Neural cell (in vitro differentiated cells): ENCODE measurements at regions not wholly inside any gene's neighbourhood (a gene's known extent, or its start where the extent isn't known, plus 50 kb on each side); places are given as distances from the start of the nearest gene placed in this dataset.

Experiments
- H2AFZ ChIP-seq: fragments of 200-600, 300-800 bp; sonication (generic), shearing (Covaris generic); 2 replicates; pipeline ENCODE4 v1.6.0; 2014; ENCODE audit warnings: low read depth, mild to moderate bottlenecking, antibody characterized with exemption, low read length, moderate library complexity
- H3F3A ChIP-seq: fragments of 200-600 bp; shearing (Covaris generic); 2 replicates; pipeline ENCODE4 v1.6.1; 2016; ENCODE audit warnings: mild to moderate bottlenecking, moderate library complexity, mixed read lengths, antibody characterized with exemption, low read length; ENCODE audit not compliant: insufficient read depth, poor library complexity, severe bottlenecking
- H3K27ac ChIP-seq: fragments of 200-600, 300-800 bp; sonication (generic), shearing (Covaris generic); 2 replicates; pipeline ENCODE4 v1.5.1; 2014; ENCODE audit warnings: mild to moderate bottlenecking, low read length, moderate library complexity
- H3K27me3 ChIP-seq: fragments of 300-800, 200-600 bp; sonication (generic), shearing (Covaris generic); 2 replicates; pipeline ENCODE4 v1.6.0; 2014; ENCODE audit warnings: mild to moderate bottlenecking, low read depth, low read length, moderate library complexity; ENCODE audit not compliant: insufficient read depth
- H3K36me3 ChIP-seq: fragments of 300-800, 200-600 bp; sonication (generic), shearing (Covaris generic); 2 replicates; pipeline ENCODE4 v1.5.1; 2014; ENCODE audit warnings: mild to moderate bottlenecking, antibody characterized with exemption, low read length, moderate library complexity; ENCODE audit not compliant: insufficient read depth
- H3K4me2 ChIP-seq: fragments of 300-800, 200-600 bp; sonication (generic), shearing (Covaris generic); 2 replicates; pipeline ENCODE4 v1.6.0; 2014; ENCODE audit warnings: mild to moderate bottlenecking, low read length
- H3K4me3 ChIP-seq: fragments of 300-800, 200-600 bp; sonication (generic), shearing (Covaris generic); 2 replicates; pipeline ENCODE4 v1.5.1; 2014; ENCODE audit warnings: mild to moderate bottlenecking, low read length, moderate library complexity
- H3K79me2 ChIP-seq: fragments of 200-600 bp; shearing (Covaris generic); replicated peaks from 2 replicates; pipeline ENCODE4 v1.6.0; 2014; ENCODE audit warnings: mild to moderate bottlenecking, low read length, moderate library complexity; ENCODE audit not compliant: insufficient read depth
- H3K9ac ChIP-seq: fragments of 300-800, 200-600 bp; sonication (generic), shearing (Covaris generic); 2 replicates; pipeline ENCODE4 v1.6.1; 2016; ENCODE audit warnings: mild to moderate bottlenecking, low read length, mixed read lengths
- H3K9me2 ChIP-seq: fragments of 200-600 bp; shearing (Covaris generic); 2 replicates; pipeline ENCODE4 v1.6.1; 2016; ENCODE audit warnings: mild to moderate bottlenecking, low read length, mixed read lengths; ENCODE audit not compliant: insufficient read depth
- H3K9me3 ChIP-seq: fragments of 200-600, 300-800 bp; sonication (generic), shearing (Covaris generic); 2 replicates; pipeline ENCODE4 v1.6.1; 2016; ENCODE audit warnings: mild to moderate bottlenecking, mixed run types, low read length, moderate library complexity, mixed read lengths
- H4K20me1 ChIP-seq: fragments of 200-600 bp; shearing (Covaris generic); 2 replicates; pipeline ENCODE4 v1.6.1; 2016; ENCODE audit warnings: mild to moderate bottlenecking, mixed run types; ENCODE audit not compliant: insufficient read depth
- CTCF ChIP-seq: fragments of 450-650 bp; IDR thresholded peaks from 2 replicates; pipeline ENCODE4 v1.5.1; 2014; ENCODE audit warnings: antibody characterized with exemption, mild to moderate bottlenecking, moderate library complexity; ENCODE audit not compliant: poor library complexity, severe bottlenecking
- EP300 ChIP-seq: fragments of 450-650 bp; conservative IDR thresholded peaks from 2 replicates; pipeline ENCODE4 v1.6.1; 2014; ENCODE audit warnings: antibody characterized with exemption, mild to moderate bottlenecking, moderate library complexity; ENCODE audit not compliant: poor library complexity, severe bottlenecking
- EZH2 ChIP-seq: fragments of 200-600, 300-800 bp; shearing (Covaris generic), sonication (generic); IDR thresholded peaks from 2 replicates; pipeline ENCODE4 v1.6.1; 2014; ENCODE audit warnings: antibody characterized with exemption, low read length, borderline replicate concordance, mild to moderate bottlenecking; ENCODE audit not compliant: insufficient read depth, poor library complexity, severe bottlenecking
- MXI1 ChIP-seq: fragments of 450-650 bp; conservative IDR thresholded peaks from 2 replicates; pipeline ENCODE4 v1.6.1; 2014; ENCODE audit warnings: antibody characterized with exemption, mild to moderate bottlenecking; ENCODE audit not compliant: poor library complexity, severe bottlenecking
- POLR2AphosphoS5 ChIP-seq: IDR thresholded peaks from 2 replicates; pipeline ENCODE4 v1.6.1; 2012
- RAD21 ChIP-seq: fragments of 450-650 bp; conservative IDR thresholded peaks from 2 replicates; pipeline ENCODE4 v1.6.1; 2014; ENCODE audit warnings: antibody characterized with exemption, mild to moderate bottlenecking, moderate library complexity
- REST ChIP-seq: IDR thresholded peaks from 2 replicates; pipeline ENCODE4 v1.6.1; 2012; ENCODE audit warnings: borderline replicate concordance
- SMC3 ChIP-seq: fragments of 450-650 bp; conservative IDR thresholded peaks from 2 replicates; pipeline ENCODE4 v1.6.1; 2014; ENCODE audit warnings: antibody characterized with exemption, mild to moderate bottlenecking, moderate library complexity; ENCODE audit not compliant: poor library complexity
- TAF1 ChIP-seq: IDR thresholded peaks from 2 replicates; pipeline ENCODE4 v1.6.1; 2012; ENCODE audit warnings: low read depth

GRCh38 chr15:58274885-58275284 lies 136.7 kb downstream of the AQP9 start:
- H3F3A ChIP-seq, result no peaks in the 10 kb centered on the region
- TF ChIP-seq CTCF (no peak), TAF1 (no peak), MXI1 (no peak), EP300 (no peak), SMC3 (no peak), POLR2AphosphoS5 (no peak), REST (no peak), EZH2 (no peak), RAD21 (no peak)
- no peaks in the 10 kb centered on the region for H3K27me3 ChIP-seq
- H3K4me2 ChIP-seq, result no peak overlapping the region
- H3K36me3 ChIP-seq, result no peaks in the 10 kb centered on the region
- H3K9me2 ChIP-seq, result no peaks in the 10 kb centered on the region
- no peak overlapping the region for H3K4me3 ChIP-seq
- no peak overlapping the region for H2AFZ ChIP-seq
- H3K27ac ChIP-seq, result no peak overlapping the region
- H3K9me3 ChIP-seq, result no peaks in the 10 kb centered on the region
- no peak overlapping the region for H3K9ac ChIP-seq
- no peaks in the 10 kb centered on the region for H4K20me1 ChIP-seq
- no peaks in the 10 kb centered on the region for H3K79me2 ChIP-seq

- no peaks in the 10 kb centered on the region for H3K9me2 ChIP-seq
- no peaks in the 10 kb centered on the region for H3K36me3 ChIP-seq
- no peaks in the 10 kb centered on the region for H3K79me2 ChIP-seq
- H3K4me3 ChIP-seq, result no peak overlapping the region
- TF ChIP-seq TAF1, result no peak
- TF ChIP-seq CTCF, result no peak
- no peak for TF ChIP-seq RAD21
- TF ChIP-seq MXI1, result no peak
- no peak for TF ChIP-seq POLR2AphosphoS5
- no peaks in the 10 kb centered on the region for H3F3A ChIP-seq
- H3K4me2 ChIP-seq, result no peak overlapping the region
- no peak overlapping the region for H3K9ac ChIP-seq
- no peaks in the 10 kb centered on the region for H3K27me3 ChIP-seq
- no peak overlapping the region for H2AFZ ChIP-seq
- H3K9me3 ChIP-seq, result no peaks in the 10 kb centered on the region
- no peaks in the 10 kb centered on the region for H4K20me1 ChIP-seq
- no peak overlapping the region for H3K27ac ChIP-seq
These were observed 137.6 kb downstream of the AQP9 start for GRCh38 chr15:58275785-58276184.
